ENCODE measurements at regions not wholly inside any gene's neighbourhood (a gene's known extent, or its start where the extent isn't known, plus 50 kb on each side); places are given as distances from the start of the nearest gene placed in this dataset.

DNA sequence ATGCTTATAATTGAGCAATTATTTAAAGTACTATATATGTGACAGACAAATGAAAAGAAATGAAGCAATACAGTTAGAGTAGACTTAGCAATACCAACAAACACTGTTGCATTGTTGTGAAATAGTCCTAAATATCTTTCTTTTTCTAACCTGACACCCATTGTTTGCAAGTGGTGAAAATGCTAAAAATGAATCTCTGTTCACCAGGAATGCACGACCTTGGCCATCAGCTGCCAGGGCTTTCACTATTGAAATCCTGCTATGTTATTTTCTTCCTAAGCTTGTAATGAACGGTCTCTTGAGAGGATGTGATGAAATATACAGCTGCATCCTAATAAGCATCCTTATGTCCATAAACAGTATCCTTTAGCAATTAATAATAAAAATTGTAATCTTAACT, 136.2 kb upstream of the MGAT5 start:
- in situ Hi-C loops (cut with HindIII; ENCODE audit: low pct_unique_long_range_greater_than_20kb, low sequenced_read_pairs): no loop called here
- no peak for DNase-seq (ENCODE audit: low read depth, low spot score)

- peak; percentile 90 for DNase-seq (ENCODE audit: low read depth, low spot score)
- in situ Hi-C loops (cut with HindIII; ENCODE audit: low pct_unique_long_range_greater_than_20kb, low sequenced_read_pairs): no loop called here
Observed at GRCh38 chr2:134118279-134119116, 135.4 kb upstream of the MGAT5 start.

- in situ Hi-C loops (cut with HindIII; ENCODE audit: low pct_unique_long_range_greater_than_20kb, low sequenced_read_pairs): no loop called here
- no peak for DNase-seq (ENCODE audit: low read depth, low spot score)
Observed at GRCh38 chr2:134119117-134119712, 134.7 kb upstream of the MGAT5 start.

GRCh38 chr2:134119713-134120405, 134.0 kb upstream of the MGAT5 start:
- in situ Hi-C loops (cut with HindIII; ENCODE audit: low pct_unique_long_range_greater_than_20kb, low sequenced_read_pairs): no loop called here
- peak; percentile 88 for DNase-seq (ENCODE audit: low read depth, low spot score)

GRCh38 chr2:134120406-134120732, 133.5 kb upstream of the MGAT5 start:
- no peak for DNase-seq (ENCODE audit: low read depth, low spot score)
- in situ Hi-C loops (cut with HindIII; ENCODE audit: low pct_unique_long_range_greater_than_20kb, low sequenced_read_pairs): no loop called here

DNA sequence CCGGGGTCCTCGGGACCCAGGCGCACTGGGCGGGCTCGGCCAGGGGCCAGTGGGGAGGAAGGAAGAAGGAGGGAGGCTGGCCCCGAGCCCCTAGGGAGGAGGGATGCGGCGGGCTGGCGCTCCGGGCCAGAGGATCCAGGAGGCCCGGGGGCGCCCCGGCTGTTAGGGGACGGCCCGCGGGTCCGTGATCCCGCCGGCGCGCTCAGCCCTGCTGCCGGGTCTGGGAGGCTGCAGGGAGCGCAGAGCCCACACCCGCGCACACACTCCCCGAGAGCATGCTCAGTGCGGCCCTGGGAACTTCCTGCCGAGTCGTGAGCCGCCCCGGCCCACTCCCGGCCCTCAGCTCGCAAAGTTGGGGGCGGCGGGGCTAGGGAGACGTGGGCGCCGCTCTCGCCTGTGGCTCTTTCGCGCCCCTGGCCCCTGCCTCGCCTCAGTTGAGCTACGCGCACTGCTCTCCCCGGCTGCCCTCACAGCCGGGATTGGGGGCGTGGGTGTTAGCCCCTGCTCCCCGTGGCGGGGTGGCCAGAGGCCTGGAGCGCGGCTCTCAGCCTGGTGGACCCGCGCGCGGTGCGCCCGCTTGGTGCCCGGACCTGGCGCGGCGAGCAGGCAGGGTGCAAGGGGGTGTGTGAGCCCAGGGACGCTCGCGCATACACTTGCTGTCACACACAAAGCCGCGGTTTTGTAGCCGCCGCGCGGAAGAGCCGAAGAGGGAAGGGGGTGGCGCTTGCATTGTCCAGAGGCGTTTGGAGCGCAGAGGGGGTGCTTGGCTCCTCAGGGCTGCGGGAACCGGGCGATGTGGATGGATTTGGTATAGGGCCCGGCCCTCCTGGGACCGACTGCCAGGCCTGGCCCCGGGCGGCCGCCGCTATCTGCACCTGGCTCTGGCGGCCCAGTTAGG, 132.9 kb upstream of the MGAT5 start:
- peak; percentile 42 for DNase-seq (ENCODE audit: low read depth, low spot score)
- in situ Hi-C loops (cut with HindIII; ENCODE audit: low pct_unique_long_range_greater_than_20kb, low sequenced_read_pairs): no loop called here

DNA sequence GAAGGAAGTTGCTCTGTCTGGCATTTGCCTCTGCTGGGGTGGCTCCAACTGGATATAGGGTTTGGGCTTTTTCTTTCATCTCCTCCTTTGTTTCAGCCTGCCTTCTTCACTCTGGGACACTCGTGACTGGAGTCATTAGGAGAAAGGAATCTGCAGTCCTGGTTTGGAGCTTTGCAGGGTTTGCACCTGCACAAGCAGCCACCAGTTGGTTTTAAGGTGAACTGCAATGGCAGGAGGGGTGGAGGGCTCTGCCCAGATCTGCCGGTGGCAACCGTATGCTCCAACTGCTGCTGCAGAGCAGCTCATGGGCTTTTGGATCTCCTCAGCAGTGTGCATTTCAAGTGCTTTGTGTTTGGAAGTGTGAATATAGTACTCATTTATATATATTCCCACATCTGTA, 131.3 kb upstream of the MGAT5 start:
- DNase-seq (ENCODE audit: low read depth, low spot score): no peak
- in situ Hi-C loops (cut with HindIII; ENCODE audit: low pct_unique_long_range_greater_than_20kb, low sequenced_read_pairs): no loop called here

- DNase-seq (ENCODE audit: low read depth, low spot score): no peak
- in situ Hi-C loops (cut with HindIII; ENCODE audit: low pct_unique_long_range_greater_than_20kb, low sequenced_read_pairs): no loop called here
Observed at GRCh38 chr2:134123332-134123731, 130.5 kb upstream of the MGAT5 start.

- in situ Hi-C loops (cut with HindIII; ENCODE audit: low pct_unique_long_range_greater_than_20kb, low sequenced_read_pairs): no loop called here
- no peak for DNase-seq (ENCODE audit: low read depth, low spot score)
Observed at GRCh38 chr2:134124047-134124753, 129.7 kb upstream of the MGAT5 start.

- in situ Hi-C loops (cut with HindIII; ENCODE audit: low pct_unique_long_range_greater_than_20kb, low sequenced_read_pairs): no loop called here
Observed at GRCh38 chr2:134127496-134127895, 126.4 kb upstream of the MGAT5 start.

DNA sequence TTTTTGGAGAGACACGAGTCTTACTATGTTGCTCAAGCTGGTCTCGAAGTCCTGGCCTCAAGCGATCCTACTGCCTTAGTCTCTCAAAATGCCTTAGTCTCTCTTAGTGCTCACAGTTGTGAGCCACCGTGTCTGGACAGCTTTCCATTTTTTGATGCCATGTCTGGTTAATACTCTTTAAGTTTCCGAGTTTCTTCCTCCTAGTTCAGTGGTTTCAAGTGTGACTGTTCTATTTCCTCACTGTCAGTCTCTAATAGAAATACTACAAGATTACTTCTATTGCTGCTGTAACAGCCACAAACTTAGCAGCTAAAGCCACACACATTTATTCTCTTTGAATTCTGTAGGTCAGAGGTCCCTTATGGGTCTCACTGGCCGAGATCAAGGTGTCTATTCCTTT, 125.1 kb upstream of the MGAT5 start:
- DNase-seq (ENCODE audit: low read depth, low spot score): no peak
- in situ Hi-C loops (cut with HindIII; ENCODE audit: low pct_unique_long_range_greater_than_20kb, low sequenced_read_pairs): no loop called here

More at GRCh38 chr2:134127496-134127895, 126.4 kb upstream of the MGAT5 start:
- no peak for DNase-seq (ENCODE audit: low read depth, low spot score)

- no peak for DNase-seq (ENCODE audit: low read depth, low spot score)
- in situ Hi-C loops (cut with HindIII; ENCODE audit: low pct_unique_long_range_greater_than_20kb, low sequenced_read_pairs): no loop called here
Observed at GRCh38 chr2:134129900-134130537, 123.9 kb upstream of the MGAT5 start.

DNA sequence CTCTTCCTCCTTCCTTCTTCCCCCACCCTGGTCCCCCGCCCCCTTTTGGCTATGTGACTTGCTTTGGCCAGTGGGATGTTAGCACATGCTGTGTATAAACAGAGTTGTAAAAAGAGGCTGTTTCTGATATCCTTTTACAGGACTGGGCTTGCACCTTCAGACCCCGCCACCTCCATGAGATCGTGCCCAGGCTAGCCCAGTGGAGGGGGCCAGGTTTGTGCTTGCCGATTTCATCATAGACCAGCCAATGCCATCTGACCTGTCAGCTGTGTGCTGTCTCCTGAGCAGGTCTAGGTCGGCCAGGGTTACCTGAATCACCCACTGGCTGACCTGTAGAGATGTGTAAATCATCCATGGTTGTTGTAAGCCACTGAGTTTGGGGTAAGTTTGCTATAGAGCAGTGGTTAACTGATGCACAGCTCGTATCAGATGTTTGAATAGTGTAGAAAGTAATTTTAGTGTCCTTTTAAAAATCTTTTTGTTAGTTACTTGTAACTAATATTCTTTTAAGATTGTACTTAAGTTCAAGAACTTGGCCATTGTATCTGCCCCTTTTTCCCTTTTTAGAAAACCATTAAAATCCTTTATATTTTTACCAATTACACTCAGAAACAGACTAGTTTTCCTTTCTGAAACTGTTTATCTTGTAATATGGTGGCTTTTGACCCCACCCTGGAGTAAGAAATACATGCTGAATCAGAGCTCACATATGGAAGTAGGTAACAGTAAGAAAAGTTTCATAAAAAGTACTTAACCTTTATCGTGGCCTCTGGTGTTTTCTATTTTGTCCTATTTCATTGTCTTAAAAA, 122.0 kb upstream of the MGAT5 start:
- in situ Hi-C loops (cut with HindIII; ENCODE audit: low pct_unique_long_range_greater_than_20kb, low sequenced_read_pairs): no loop called here
- DNase-seq (ENCODE audit: low read depth, low spot score): no peak

- no peak for DNase-seq (ENCODE audit: low read depth, low spot score)
- in situ Hi-C loops (cut with HindIII; ENCODE audit: low pct_unique_long_range_greater_than_20kb, low sequenced_read_pairs): no loop called here
Observed at GRCh38 chr2:134132490-134132857, 121.4 kb upstream of the MGAT5 start.

GRCh38 chr2:134133622-134134312, 120.1 kb upstream of the MGAT5 start:
- in situ Hi-C loops (cut with HindIII; ENCODE audit: low pct_unique_long_range_greater_than_20kb, low sequenced_read_pairs): no loop called here
- no peak for DNase-seq (ENCODE audit: low read depth, low spot score)

GRCh38 chr2:134134313-134134706, 119.6 kb upstream of the MGAT5 start:
- in situ Hi-C loops (cut with HindIII; ENCODE audit: low pct_unique_long_range_greater_than_20kb, low sequenced_read_pairs): no loop called here
- DNase-seq (ENCODE audit: low read depth, low spot score): no peak

All from SK-MEL-5 (cell line).